Right atrium auricular region (tissue), 2 donors: ENCODE measurements at regions not wholly inside any gene's neighbourhood (a gene's known extent, or its start where the extent isn't known, plus 50 kb on each side); places are given as distances from the start of the nearest gene placed in this dataset.

Experiments
- DNase-seq: peaks from one replicate; pipeline ENCODE4 v3.0.0-alpha.2; 2019; ENCODE audit warnings: low spot score
- H3K27ac ChIP-seq, 2 donors: fragments of 200-600 bp; sonication (generic); 1 replicate in 1 of 2; 2 replicates in 1 of 2; pipeline ENCODE4 v1.5.1; 2016 to 2019
- H3K27me3 ChIP-seq, 2 donors: fragments of 200-600 bp; sonication (generic); one replicate each; pipeline versions ENCODE4 v1.5.1 to v1.6.0; 2017 to 2019
- H3K36me3 ChIP-seq: fragments of 200-600 bp; sonication (generic); one replicate; pipeline ENCODE4 v1.5.1; 2016
- H3K4me1 ChIP-seq, 2 donors: fragments of 200-600 bp; sonication (generic); one replicate each; pipeline versions ENCODE4 v1.5.1 to v1.6.0; 2017 to 2019
- H3K4me3 ChIP-seq, 2 donors: fragments of 200-600 bp; sonication (generic); 1 replicate in 1 of 2; 2 replicates in 1 of 2; pipeline ENCODE4 v1.5.1; 2017 to 2019; ENCODE audit warnings: mild to moderate bottlenecking in 1 of 2, moderate library complexity in 1 of 2
- H3K9me3 ChIP-seq, 2 donors: fragments of 200-600 bp; sonication (generic); one replicate each; pipeline ENCODE4 v1.5.1; 2019
- TF ChIP-seq, protein P1 (sequence below), 2 donors: fragments of 200-600 bp; sonication (generic); IDR thresholded peaks; one replicate each; pipeline ENCODE4 v1.5.1; 2019; ENCODE audit warnings: antibody characterized with exemption in 2 of 2

GRCh38 chr4:53767482-53767881, 176.2 kb upstream of the LNX1 start:
- no peaks in the 10 kb centered on the region for H3K27me3 ChIP-seq
- H3K9me3 ChIP-seq: no peaks in the 10 kb centered on the region
- no peaks in the 10 kb centered on the region for H3K36me3 ChIP-seq
- H3K27ac ChIP-seq: no peak overlapping the region
- no peak overlapping the region for H3K4me3 ChIP-seq
- TF ChIP-seq, protein P1, sequence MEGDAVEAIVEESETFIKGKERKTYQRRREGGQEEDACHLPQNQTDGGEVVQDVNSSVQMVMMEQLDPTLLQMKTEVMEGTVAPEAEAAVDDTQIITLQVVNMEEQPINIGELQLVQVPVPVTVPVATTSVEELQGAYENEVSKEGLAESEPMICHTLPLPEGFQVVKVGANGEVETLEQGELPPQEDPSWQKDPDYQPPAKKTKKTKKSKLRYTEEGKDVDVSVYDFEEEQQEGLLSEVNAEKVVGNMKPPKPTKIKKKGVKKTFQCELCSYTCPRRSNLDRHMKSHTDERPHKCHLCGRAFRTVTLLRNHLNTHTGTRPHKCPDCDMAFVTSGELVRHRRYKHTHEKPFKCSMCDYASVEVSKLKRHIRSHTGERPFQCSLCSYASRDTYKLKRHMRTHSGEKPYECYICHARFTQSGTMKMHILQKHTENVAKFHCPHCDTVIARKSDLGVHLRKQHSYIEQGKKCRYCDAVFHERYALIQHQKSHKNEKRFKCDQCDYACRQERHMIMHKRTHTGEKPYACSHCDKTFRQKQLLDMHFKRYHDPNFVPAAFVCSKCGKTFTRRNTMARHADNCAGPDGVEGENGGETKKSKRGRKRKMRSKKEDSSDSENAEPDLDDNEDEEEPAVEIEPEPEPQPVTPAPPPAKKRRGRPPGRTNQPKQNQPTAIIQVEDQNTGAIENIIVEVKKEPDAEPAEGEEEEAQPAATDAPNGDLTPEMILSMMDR (IDR thresholded peaks at IDR 0.05): no peak
- no peak for DNase-seq
- H3K4me1 ChIP-seq: no peaks in the 10 kb centered on the region

GRCh38 chr4:53764761-53765490, 173.6 kb upstream of the LNX1 start:
- Histone ChIP-seq H3K36me3 (no peaks in the 10 kb centered on the region), H3K27me3 (no peaks in the 10 kb centered on the region), H3K4me1 (no peaks in the 10 kb centered on the region), H3K9me3 (peaks cover 0 to 10% of the 10 kb centered on the region in 2 donors), H3K27ac (no peak overlapping the region), H3K4me3 (no peak overlapping the region)
- DNase-seq: no peak
- TF ChIP-seq, protein P1 (IDR thresholded peaks at IDR 0.05): no peak

- H3K27ac ChIP-seq: no peak overlapping the region
- no peaks in the 10 kb centered on the region for H3K27me3 ChIP-seq
- no peaks in the 10 kb centered on the region for H3K36me3 ChIP-seq
- no peak overlapping the region for H3K4me3 ChIP-seq
- DNase-seq: no peak
- TF ChIP-seq, protein P1 (IDR thresholded peaks at IDR 0.05): no peak
- H3K9me3 ChIP-seq: peaks cover 0 to 10% of the 10 kb centered on the region in 2 donors
- H3K4me1 ChIP-seq: no peaks in the 10 kb centered on the region
Measured at GRCh38 chr4:53763813-53764597, 172.7 kb upstream of the LNX1 start.

- Histone ChIP-seq H3K27me3 (no peaks in the 10 kb centered on the region), H3K4me1 (no peaks in the 10 kb centered on the region), H3K36me3 (no peaks in the 10 kb centered on the region), H3K4me3 (no peak overlapping the region), H3K9me3 (peaks cover 0 to 21% of the 10 kb centered on the region in 2 donors), H3K27ac (no peak overlapping the region)
- TF ChIP-seq, protein P1 (IDR thresholded peaks at IDR 0.05): no peak
- no peak for DNase-seq
Measured at GRCh38 chr4:53755656-53756055, 164.4 kb upstream of the LNX1 start.

- Histone ChIP-seq H3K9me3 (peaks cover 0 to 15% of the 10 kb centered on the region in 2 donors), H3K4me3 (no peak overlapping the region)
Measured at GRCh38 chr4:53752124-53752523, 160.8 kb upstream of the LNX1 start.

More at GRCh38 chr4:53752124-53752523, 160.8 kb upstream of the LNX1 start:
- Histone ChIP-seq H3K27me3 (no peaks in the 10 kb centered on the region), H3K4me1 (no peaks in the 10 kb centered on the region), H3K27ac (no peak overlapping the region), H3K36me3 (no peaks in the 10 kb centered on the region)
- TF ChIP-seq, protein P1 (IDR thresholded peaks at IDR 0.05): no peak
- DNase-seq: no peak
